ENCODE measurements at regions not wholly inside any gene's neighbourhood (a gene's known extent, or its start where the extent isn't known, plus 50 kb on each side); places are given as distances from the start of the nearest gene placed in this dataset.

DNA sequence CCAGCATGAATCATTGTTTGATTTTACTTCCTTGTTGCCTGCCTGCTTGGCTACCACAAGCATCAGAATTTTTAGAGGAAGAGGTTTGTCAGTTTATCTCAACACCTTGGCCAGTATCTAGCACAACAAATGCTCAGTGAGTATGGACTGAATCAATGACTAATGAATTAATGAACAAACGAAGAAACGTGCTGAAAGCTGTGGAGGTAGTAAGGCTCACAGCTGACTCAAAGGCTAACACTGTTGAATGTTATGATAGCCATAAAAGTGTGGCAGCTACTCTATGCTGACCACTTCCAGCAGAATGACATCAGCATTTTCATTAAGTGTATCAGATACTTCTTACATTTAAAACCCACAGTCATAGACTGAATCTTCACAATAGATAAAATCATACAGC lies 543.4 kb downstream of the IRS1 start:
- no peaks in the 10 kb centered on the region for H3K36me3 ChIP-seq (ENCODE audit: control insufficient read depth in 2 of 2, insufficient read depth in 2 of 2, low read length in 1 of 2)
- 38 to 42% methylated on average over 2 of the region's 2 CpGs for WGBS, 2 donors
- no peak overlapping the region for H3K27ac ChIP-seq (ENCODE audit: low read depth in 2 of 2, low read length in 1 of 2)

GRCh38 chr2:226251661-226252060 lies 548.0 kb downstream of the IRS1 start:
- Histone ChIP-seq H3K27ac (ENCODE audit: low read depth in 2 of 2, low read length in 1 of 2) (no peak overlapping the region), H3K4me1 (ENCODE audit: control insufficient read depth in 2 of 2, insufficient read depth in 2 of 2, low read length in 1 of 2) (no peaks in the 10 kb centered on the region), H3K4me3 (ENCODE audit: low read depth in 1 of 2, low read length in 2 of 2) (no peak overlapping the region), H3K9me3 (ENCODE audit: control insufficient read depth in 2 of 2, insufficient read depth in 1 of 2, low read depth in 1 of 2, low read length in 1 of 2) (no peaks in the 10 kb centered on the region), H3K27me3 (ENCODE audit: control insufficient read depth in 1 of 2, insufficient read depth in 2 of 2, low read length in 2 of 2) (no peaks in the 10 kb centered on the region), H3K36me3 (ENCODE audit: control insufficient read depth in 2 of 2, insufficient read depth in 2 of 2, low read length in 1 of 2) (no peaks in the 10 kb centered on the region)
- 35 to 41% methylated on average over 2 of the region's 2 CpGs for WGBS, 2 donors

More for the DNA sequence above, 543.4 kb downstream of the IRS1 start:
- Histone ChIP-seq H3K4me1 (ENCODE audit: control insufficient read depth in 2 of 2, insufficient read depth in 2 of 2, low read length in 1 of 2) (no peaks in the 10 kb centered on the region), H3K9me3 (ENCODE audit: control insufficient read depth in 2 of 2, insufficient read depth in 1 of 2, low read depth in 1 of 2, low read length in 1 of 2) (no peaks in the 10 kb centered on the region), H3K27me3 (ENCODE audit: control insufficient read depth in 1 of 2, insufficient read depth in 2 of 2, low read length in 2 of 2) (no peaks in the 10 kb centered on the region), H3K4me3 (ENCODE audit: low read depth in 1 of 2, low read length in 2 of 2) (no peak overlapping the region)

GRCh38 chr2:226247289-226248275 lies 552.0 kb downstream of the IRS1 start:
- Histone ChIP-seq H3K36me3 (ENCODE audit: control insufficient read depth in 2 of 2, insufficient read depth in 2 of 2, low read length in 1 of 2) (no peaks in the 10 kb centered on the region), H3K9me3 (ENCODE audit: control insufficient read depth in 2 of 2, insufficient read depth in 1 of 2, low read depth in 1 of 2, low read length in 1 of 2) (no peaks in the 10 kb centered on the region), H3K4me1 (ENCODE audit: control insufficient read depth in 2 of 2, insufficient read depth in 2 of 2, low read length in 1 of 2) (no peaks in the 10 kb centered on the region), H3K4me3 (ENCODE audit: low read depth in 1 of 2, low read length in 2 of 2) (no peak overlapping the region), H3K27me3 (ENCODE audit: control insufficient read depth in 1 of 2, insufficient read depth in 2 of 2, low read length in 2 of 2) (no peaks in the 10 kb centered on the region), H3K27ac (ENCODE audit: low read depth in 2 of 2, low read length in 1 of 2) (no peak overlapping the region)
- 29 to 45% methylated on average over 3 of the region's 3 CpGs for WGBS, 2 donors

DNA sequence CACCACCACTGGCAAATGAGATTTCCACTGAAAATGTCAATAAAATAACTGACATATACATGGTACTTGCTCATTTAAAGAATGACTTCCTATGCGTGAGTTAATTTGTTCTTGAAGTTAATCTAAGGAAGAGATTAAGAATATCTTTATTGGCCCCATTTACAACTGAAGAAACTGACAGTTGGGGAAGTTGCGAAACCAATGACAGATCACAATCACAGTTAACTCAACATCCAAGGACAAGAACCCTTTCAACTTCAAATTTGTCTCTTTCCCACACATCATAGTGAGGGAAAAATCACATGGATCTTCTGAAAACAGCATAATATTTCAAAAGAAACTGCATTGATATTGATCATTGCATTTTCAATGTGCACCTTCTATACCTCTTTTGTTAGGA lies 565.4 kb downstream of the IRS1 start:
- no peak overlapping the region for H3K27ac ChIP-seq (ENCODE audit: low read depth in 2 of 2, low read length in 1 of 2)
- H3K4me1 ChIP-seq (ENCODE audit: control insufficient read depth in 2 of 2, insufficient read depth in 2 of 2, low read length in 1 of 2) = no peaks in the 10 kb centered on the region
- H3K36me3 ChIP-seq (ENCODE audit: control insufficient read depth in 2 of 2, insufficient read depth in 2 of 2, low read length in 1 of 2) = no peaks in the 10 kb centered on the region
- no peak overlapping the region for H3K4me3 ChIP-seq (ENCODE audit: low read depth in 1 of 2, low read length in 2 of 2)
- no peaks in the 10 kb centered on the region for H3K9me3 ChIP-seq (ENCODE audit: control insufficient read depth in 2 of 2, insufficient read depth in 1 of 2, low read depth in 1 of 2, low read length in 1 of 2)
- H3K27me3 ChIP-seq (ENCODE audit: control insufficient read depth in 1 of 2, insufficient read depth in 2 of 2, low read length in 2 of 2) = no peaks in the 10 kb centered on the region
- 73 to 88% methylated on average over 2 of the region's 2 CpGs for WGBS, 2 donors

DNA sequence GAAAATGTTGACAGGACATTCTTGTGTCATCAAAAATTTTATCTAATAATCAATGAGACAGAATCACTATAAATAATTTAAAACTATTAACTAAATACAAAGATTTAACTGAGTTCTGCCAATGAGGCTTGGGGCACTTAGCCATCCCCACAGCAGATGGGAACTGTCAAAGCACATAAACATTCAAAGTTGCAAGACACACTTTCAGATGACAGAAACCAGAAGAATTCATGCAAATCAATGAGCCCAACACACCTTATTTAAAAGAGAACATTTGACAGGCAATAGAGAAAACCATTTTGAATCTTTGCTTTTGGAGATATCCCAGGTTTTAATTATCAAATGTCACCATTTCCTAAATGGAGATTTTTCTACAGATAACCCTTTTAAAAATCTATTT lies 566.2 kb downstream of the IRS1 start:
- Histone ChIP-seq H3K9me3 (ENCODE audit: control insufficient read depth in 2 of 2, insufficient read depth in 1 of 2, low read depth in 1 of 2, low read length in 1 of 2) (no peaks in the 10 kb centered on the region), H3K4me1 (ENCODE audit: control insufficient read depth in 2 of 2, insufficient read depth in 2 of 2, low read length in 1 of 2) (no peaks in the 10 kb centered on the region), H3K4me3 (ENCODE audit: low read depth in 1 of 2, low read length in 2 of 2) (no peak overlapping the region), H3K36me3 (ENCODE audit: control insufficient read depth in 2 of 2, insufficient read depth in 2 of 2, low read length in 1 of 2) (no peaks in the 10 kb centered on the region), H3K27ac (ENCODE audit: low read depth in 2 of 2, low read length in 1 of 2) (no peak overlapping the region), H3K27me3 (ENCODE audit: control insufficient read depth in 1 of 2, insufficient read depth in 2 of 2, low read length in 2 of 2) (no peaks in the 10 kb centered on the region)

DNA sequence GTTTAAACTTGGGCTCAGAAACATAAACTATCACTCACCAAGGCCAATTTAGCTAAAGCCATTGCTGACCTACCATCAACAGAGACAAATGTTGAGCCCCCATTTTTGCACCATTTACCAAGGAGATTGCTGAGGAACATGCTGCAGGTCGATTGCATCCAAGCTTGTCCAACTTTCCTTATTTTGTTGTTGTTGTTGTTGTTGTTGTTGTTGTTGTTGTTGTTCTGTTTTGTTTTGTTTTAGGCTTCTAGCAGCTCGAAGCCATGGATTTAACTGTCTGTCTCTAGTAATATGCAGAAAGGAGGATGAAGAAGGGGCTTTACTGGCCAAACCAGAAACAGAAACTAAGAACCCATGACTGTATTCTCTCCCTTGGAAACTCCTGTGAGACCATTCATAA lies 571.5 kb downstream of the IRS1 start:
- Histone ChIP-seq H3K4me1 (ENCODE audit: control insufficient read depth in 2 of 2, insufficient read depth in 2 of 2, low read length in 1 of 2) (no peaks in the 10 kb centered on the region), H3K36me3 (ENCODE audit: control insufficient read depth in 2 of 2, insufficient read depth in 2 of 2, low read length in 1 of 2) (no peaks in the 10 kb centered on the region), H3K4me3 (ENCODE audit: low read depth in 1 of 2, low read length in 2 of 2) (no peak overlapping the region), H3K27me3 (ENCODE audit: control insufficient read depth in 1 of 2, insufficient read depth in 2 of 2, low read length in 2 of 2) (no peaks in the 10 kb centered on the region), H3K9me3 (ENCODE audit: control insufficient read depth in 2 of 2, insufficient read depth in 1 of 2, low read depth in 1 of 2, low read length in 1 of 2) (no peaks in the 10 kb centered on the region), H3K27ac (ENCODE audit: low read depth in 2 of 2, low read length in 1 of 2) (no peak overlapping the region)
- 72 to 81% methylated on average over 2 of the region's 2 CpGs for WGBS, 2 donors

DNA sequence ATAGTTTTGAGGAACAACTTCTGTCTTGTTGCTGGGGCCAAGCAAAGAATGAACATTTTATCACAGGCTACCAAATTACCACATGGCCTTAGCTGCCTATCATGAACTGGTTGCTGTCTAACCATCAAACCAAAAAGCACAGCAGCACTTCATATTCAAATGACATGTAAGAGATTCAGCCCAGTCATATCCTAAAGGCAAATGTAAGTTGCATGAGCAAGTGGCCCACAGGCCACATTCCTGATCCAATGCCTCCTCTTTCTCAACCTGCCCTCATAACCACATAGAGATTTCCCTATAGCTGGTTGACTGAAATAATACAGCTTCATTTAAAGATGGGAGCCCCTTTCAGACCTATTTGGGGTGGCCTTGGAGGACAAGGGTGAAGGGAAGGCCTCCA lies 572.3 kb downstream of the IRS1 start:
- H3K9me3 ChIP-seq (ENCODE audit: control insufficient read depth in 2 of 2, insufficient read depth in 1 of 2, low read depth in 1 of 2, low read length in 1 of 2) = no peaks in the 10 kb centered on the region
- no peaks in the 10 kb centered on the region for H3K36me3 ChIP-seq (ENCODE audit: control insufficient read depth in 2 of 2, insufficient read depth in 2 of 2, low read length in 1 of 2)
- no peak overlapping the region for H3K4me3 ChIP-seq (ENCODE audit: low read depth in 1 of 2, low read length in 2 of 2)
- H3K27ac ChIP-seq (ENCODE audit: low read depth in 2 of 2, low read length in 1 of 2) = no peak overlapping the region
- H3K27me3 ChIP-seq (ENCODE audit: control insufficient read depth in 1 of 2, insufficient read depth in 2 of 2, low read length in 2 of 2) = no peaks in the 10 kb centered on the region
- H3K4me1 ChIP-seq (ENCODE audit: control insufficient read depth in 2 of 2, insufficient read depth in 2 of 2, low read length in 1 of 2) = no peaks in the 10 kb centered on the region

DNA sequence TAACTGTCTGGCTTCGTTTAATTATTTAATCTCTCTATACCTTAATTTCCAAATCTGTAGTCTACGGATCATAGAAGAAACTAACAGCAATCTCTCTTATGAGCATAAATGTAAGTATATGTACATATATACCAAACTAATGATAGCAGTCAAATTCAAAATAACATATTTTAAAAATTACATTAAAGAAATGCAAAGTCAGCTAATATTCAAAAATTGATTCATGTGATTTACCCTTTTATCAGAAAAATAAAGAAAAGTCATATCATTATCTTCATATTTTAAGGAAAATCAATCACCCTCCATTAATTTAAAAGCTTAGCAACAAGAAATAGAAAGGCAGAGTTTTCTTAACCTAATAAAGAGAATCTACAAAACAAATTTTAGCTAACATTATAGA lies 575.9 kb downstream of the IRS1 start:
- Histone ChIP-seq H3K27me3 (ENCODE audit: control insufficient read depth in 1 of 2, insufficient read depth in 2 of 2, low read length in 2 of 2) (no peaks in the 10 kb centered on the region), H3K4me1 (ENCODE audit: control insufficient read depth in 2 of 2, insufficient read depth in 2 of 2, low read length in 1 of 2) (no peaks in the 10 kb centered on the region), H3K27ac (ENCODE audit: low read depth in 2 of 2, low read length in 1 of 2) (no peak overlapping the region), H3K9me3 (ENCODE audit: control insufficient read depth in 2 of 2, insufficient read depth in 1 of 2, low read depth in 1 of 2, low read length in 1 of 2) (no peaks in the 10 kb centered on the region), H3K36me3 (ENCODE audit: control insufficient read depth in 2 of 2, insufficient read depth in 2 of 2, low read length in 1 of 2) (no peaks in the 10 kb centered on the region), H3K4me3 (ENCODE audit: low read depth in 1 of 2, low read length in 2 of 2) (no peak overlapping the region)
- WGBS, 2 donors = 87 to 94% methylated on average over 2 of the region's 2 CpGs

DNA sequence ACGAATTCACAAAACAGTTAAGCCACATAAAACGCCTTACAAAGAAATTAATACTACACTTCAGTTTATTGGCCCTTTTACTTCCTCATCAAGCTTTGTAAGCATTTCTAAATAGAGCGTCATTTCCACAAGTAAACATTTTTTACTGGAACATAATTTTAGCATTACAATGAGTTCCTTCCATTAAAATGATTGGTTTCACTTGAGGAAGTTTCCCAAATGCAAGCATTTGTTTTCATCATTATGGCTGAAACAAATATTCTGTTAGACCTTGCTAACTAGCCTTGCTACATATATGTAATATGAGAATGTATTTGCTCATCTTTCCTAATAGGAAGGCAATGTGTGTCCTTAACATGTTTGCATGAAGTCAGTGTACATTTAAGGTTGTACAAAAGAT lies 579.1 kb downstream of the IRS1 start:
- H3K27ac ChIP-seq (ENCODE audit: low read depth in 2 of 2, low read length in 1 of 2) = no peak overlapping the region
- 73 to 76% methylated on average over 3 of the region's 3 CpGs for WGBS, 2 donors
- H3K36me3 ChIP-seq (ENCODE audit: control insufficient read depth in 2 of 2, insufficient read depth in 2 of 2, low read length in 1 of 2) = no peaks in the 10 kb centered on the region
- no peaks in the 10 kb centered on the region for H3K27me3 ChIP-seq (ENCODE audit: control insufficient read depth in 1 of 2, insufficient read depth in 2 of 2, low read length in 2 of 2)
- H3K4me3 ChIP-seq (ENCODE audit: low read depth in 1 of 2, low read length in 2 of 2) = no peak overlapping the region
- no peaks in the 10 kb centered on the region for H3K9me3 ChIP-seq (ENCODE audit: control insufficient read depth in 2 of 2, insufficient read depth in 1 of 2, low read depth in 1 of 2, low read length in 1 of 2)
- H3K4me1 ChIP-seq (ENCODE audit: control insufficient read depth in 2 of 2, insufficient read depth in 2 of 2, low read length in 1 of 2) = no peaks in the 10 kb centered on the region

GRCh38 chr2:226217191-226217590 lies 582.4 kb downstream of the IRS1 start:
- Histone ChIP-seq H3K4me1 (ENCODE audit: control insufficient read depth in 2 of 2, insufficient read depth in 2 of 2, low read length in 1 of 2) (no peaks in the 10 kb centered on the region), H3K27me3 (ENCODE audit: control insufficient read depth in 1 of 2, insufficient read depth in 2 of 2, low read length in 2 of 2) (no peaks in the 10 kb centered on the region), H3K27ac (ENCODE audit: low read depth in 2 of 2, low read length in 1 of 2) (no peak overlapping the region), H3K9me3 (ENCODE audit: control insufficient read depth in 2 of 2, insufficient read depth in 1 of 2, low read depth in 1 of 2, low read length in 1 of 2) (no peaks in the 10 kb centered on the region), H3K36me3 (ENCODE audit: control insufficient read depth in 2 of 2, insufficient read depth in 2 of 2, low read length in 1 of 2) (no peaks in the 10 kb centered on the region), H3K4me3 (ENCODE audit: low read depth in 1 of 2, low read length in 2 of 2) (no peak overlapping the region)
- WGBS, 2 donors = 54 to 61% methylated on average over 1 of the region's 1 CpG
